NCI-H82 treated with DMSO at 0.1 percent for 48 hours (cell line): ENCODE measurements at regions not wholly inside any gene's neighbourhood (a gene's known extent, or its start where the extent isn't known, plus 50 kb on each side); places are given as distances from the start of the nearest gene placed in this dataset.
A peak's percentile ranks its signal among the peaks of the same experiment; 100 is the strongest.

Source experiments
- DNase-seq: peaks from one replicate; lab custom pipeline; 2025; ENCODE audit not compliant: unreplicated experiment; lab: John Stamatoyannopoulos, UW

DNA sequence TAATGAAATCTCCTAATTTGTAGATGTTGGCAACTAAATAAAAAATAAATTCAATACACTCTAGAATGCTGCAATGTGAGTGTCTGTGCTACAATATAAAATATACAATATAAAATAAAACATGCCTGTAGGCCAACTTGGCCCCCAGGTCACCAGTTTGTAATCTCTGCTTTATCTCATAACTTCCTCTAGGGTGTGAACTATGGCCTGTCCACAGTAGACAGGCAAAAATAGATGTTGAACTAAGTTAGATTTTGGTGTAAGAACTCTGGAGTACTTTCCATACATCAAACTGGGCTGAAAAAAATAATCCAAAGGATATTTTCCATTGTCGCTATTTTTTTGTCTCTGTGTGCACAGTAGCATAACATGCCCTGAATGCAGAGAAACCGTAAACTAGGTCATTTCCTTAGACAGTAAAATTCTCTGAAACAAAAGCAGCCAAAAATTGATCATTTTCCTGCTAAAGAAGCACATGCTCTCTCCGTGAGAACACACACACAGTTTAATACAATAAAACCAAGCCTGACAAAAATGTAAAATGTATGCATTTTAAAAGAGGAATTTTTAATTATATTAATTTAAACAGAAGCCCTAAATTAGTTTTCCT lies 98.5 kb upstream of the ZFP64 start:
- no peak for DNase-seq

GRCh38 chr20:52280407-52280806 lies 88.8 kb upstream of the ZFP64 start:
- no peak for DNase-seq

GRCh38 chr20:52279706-52280105 lies 88.1 kb upstream of the ZFP64 start:
- DNase-seq: no peak

DNA sequence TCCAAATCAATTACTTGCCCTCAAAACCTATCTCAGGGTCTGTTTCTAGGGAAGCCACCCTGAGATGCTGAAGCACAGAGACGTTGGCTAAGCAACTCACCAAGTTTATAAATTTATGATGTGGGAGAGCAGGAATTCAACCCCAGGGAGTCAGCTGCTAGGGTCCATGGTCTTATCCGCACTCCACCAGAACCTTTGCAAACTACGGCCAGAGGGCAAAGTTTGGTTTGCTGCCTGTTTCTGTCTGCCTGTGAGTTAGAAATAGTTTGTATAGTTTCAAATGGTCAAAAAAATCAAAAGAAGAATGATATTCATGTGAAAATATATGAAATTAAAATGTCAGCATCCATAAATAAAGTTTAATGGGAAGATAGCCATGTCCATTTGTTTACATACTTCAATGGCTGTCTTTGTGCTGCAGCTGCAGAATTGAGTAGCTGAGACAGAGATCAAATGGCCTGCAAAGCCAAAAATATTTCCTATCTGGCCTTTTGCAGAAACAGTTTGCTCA lies 83.7 kb upstream of the ZFP64 start:
- DNase-seq: no peak

GRCh38 chr20:52270696-52271095 lies 79.1 kb upstream of the ZFP64 start:
- DNase-seq: no peak

- DNase-seq: no peak
Observed at GRCh38 chr20:52270001-52270606, 78.5 kb upstream of the ZFP64 start.

- DNase-seq: peak; percentile 78
Observed at GRCh38 chr20:52269321-52269720, 77.7 kb upstream of the ZFP64 start.

DNA sequence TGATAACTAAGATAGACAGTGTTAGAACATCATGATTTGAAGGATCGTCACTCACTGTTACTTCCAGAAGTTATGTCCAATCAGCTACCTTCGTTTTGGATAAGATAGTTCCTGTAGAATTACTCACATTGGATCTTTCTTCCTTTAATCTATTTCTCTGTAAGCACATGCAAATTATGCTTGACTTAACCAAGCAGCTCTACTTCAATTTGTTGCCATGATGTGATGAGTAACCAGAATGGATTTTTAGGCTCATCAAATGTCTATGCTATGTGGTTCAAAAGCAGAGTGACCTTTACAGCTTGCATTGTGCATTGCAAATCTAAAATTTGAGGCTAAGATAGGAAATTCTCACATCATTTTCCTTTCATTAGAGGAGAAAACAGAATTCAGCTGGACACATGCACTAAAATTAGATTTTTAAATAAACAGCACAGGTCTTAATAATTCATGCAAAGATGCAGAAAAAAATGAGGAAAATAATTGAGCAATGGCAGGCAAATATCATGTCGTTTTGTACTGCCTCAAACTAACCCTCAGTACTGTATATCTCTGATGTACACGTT lies 76.7 kb upstream of the ZFP64 start:
- DNase-seq: no peak

GRCh38 chr20:52267418-52267817 lies 75.8 kb upstream of the ZFP64 start:
- no peak for DNase-seq

GRCh38 chr20:52263757-52264156 lies 72.2 kb upstream of the ZFP64 start:
- no peak for DNase-seq

- DNase-seq: no peak
Observed at GRCh38 chr20:52261792-52262191, 70.2 kb upstream of the ZFP64 start.

- DNase-seq: no peak
Observed at GRCh38 chr20:52259295-52259694, 67.7 kb upstream of the ZFP64 start.

- no peak for DNase-seq
Observed at GRCh38 chr20:52256454-52256853, 64.9 kb upstream of the ZFP64 start.

DNA sequence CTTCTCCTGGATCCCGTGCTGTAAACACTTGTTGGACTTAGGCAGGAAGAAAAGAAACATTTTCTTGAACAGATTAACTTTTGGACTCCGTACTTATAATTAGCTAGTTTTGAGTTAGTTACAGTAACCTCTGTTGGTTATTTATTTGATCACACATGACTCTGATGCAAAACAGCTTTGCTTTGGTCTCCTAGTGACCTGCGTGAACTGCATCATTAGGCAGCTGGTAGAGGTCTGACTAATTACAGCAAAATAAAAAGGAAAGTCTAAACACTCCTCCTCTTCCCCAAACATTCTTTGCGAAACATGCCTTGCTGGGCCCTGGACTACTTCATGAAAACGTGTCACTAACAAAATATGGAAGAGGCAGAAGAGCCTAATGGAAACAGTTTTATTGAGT lies 61.1 kb upstream of the ZFP64 start:
- no peak for DNase-seq

DNA sequence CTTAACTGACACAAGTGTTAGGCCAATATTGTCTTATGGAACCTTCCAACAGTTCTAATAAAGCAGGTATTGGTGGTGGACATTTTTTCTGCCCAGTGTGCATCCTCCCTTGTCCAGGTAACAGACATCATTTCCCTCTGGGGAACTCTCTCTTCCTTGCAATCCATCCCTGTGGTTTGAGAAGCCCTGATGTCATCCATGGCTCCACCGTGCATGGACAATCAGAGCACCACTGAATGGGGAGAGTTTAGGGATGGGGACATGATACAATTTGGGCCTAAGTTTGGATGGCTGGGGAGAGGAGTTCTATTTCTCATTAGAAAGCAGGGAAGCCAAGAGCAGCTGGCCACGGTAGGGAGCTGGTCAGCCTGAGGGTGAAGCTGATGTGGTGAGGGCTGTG lies 60.2 kb upstream of the ZFP64 start:
- no peak for DNase-seq

GRCh38 chr20:52251136-52251700 lies 59.6 kb upstream of the ZFP64 start:
- DNase-seq: no peak

DNA sequence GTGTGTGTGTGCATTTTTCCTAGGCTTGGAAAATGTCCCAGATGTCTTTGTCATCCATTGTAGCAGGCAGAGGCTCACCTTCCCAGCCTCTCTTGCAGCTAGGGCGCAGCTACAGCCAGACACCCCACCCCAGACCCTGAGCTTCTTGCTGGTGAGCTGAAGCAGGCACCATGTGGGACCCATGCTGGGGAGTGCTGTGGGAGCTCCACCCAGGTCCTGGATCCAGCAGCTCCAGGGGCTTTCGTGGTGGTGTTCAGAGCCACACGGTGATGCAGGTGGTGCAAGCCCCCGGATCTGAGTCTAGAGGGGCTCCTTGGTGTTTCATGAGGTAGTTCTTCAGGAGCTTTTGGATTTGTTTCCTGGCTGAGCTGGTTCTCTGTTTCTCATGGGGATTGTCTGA lies 56.0 kb upstream of the ZFP64 start:
- no peak for DNase-seq

DNA sequence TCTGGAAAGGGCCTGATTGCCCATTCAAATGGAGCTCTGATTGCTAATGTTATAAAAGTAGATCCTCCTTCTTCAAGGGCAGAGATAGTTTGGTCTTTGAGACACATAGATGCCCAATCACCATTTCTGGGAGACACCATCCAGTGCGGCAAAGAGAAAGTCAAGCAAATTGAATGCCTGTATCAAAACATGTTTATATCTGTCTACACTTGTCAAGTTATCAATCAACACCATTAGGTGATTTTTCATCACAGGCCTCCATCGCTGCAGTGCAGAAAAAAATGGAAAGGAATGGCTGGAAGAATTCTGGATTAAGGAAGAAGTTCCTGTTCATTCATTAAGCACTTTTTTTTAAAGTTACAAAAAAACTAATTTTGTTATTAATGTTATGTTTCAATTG lies 54.8 kb upstream of the ZFP64 start:
- no peak for DNase-seq

- no peak for DNase-seq
Observed at GRCh38 chr20:52244702-52245101, 53.1 kb upstream of the ZFP64 start.

- peak; percentile 18 for DNase-seq
Observed at GRCh38 chr20:52242237-52243230, 51.0 kb upstream of the ZFP64 start.
